Glomerular visceral epithelial cell (primary cell): ENCODE measurements at regions not wholly inside any gene's neighbourhood (a gene's known extent, or its start where the extent isn't known, plus 50 kb on each side); places are given as distances from the start of the nearest gene placed in this dataset.
"Not testable (repeated sequence)": the region's sequence is repeated elsewhere in the genome, so short reads cannot be mapped to it uniquely, and the experiment has no call there.

Experiments used
- DNase-seq: peaks from one replicate; pipeline ENCODE4 v3.0.0-alpha.2; 2016; ENCODE audit errors: extremely low spot score

DNA sequence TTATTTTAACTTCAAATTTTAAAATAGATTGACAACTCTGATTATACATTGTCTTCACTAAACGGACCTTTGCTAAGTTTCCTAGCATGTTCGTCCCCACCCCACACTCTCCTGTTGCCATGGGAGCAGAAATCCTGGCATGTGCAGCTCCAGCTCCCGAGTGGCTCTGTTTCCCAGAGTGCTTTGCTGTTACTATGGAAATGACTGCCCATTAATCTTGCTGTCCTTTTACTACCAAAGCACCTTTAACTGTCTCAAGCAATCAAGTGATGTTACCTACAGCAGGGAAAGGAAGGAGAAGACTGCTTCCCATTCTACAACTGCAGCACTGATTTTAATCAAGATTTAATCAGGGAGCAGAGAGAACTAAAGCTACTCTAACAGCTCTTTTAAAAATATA is 212.0 kb upstream of the KIF2A start:
- DNase-seq: peak; percentile 60

DNA sequence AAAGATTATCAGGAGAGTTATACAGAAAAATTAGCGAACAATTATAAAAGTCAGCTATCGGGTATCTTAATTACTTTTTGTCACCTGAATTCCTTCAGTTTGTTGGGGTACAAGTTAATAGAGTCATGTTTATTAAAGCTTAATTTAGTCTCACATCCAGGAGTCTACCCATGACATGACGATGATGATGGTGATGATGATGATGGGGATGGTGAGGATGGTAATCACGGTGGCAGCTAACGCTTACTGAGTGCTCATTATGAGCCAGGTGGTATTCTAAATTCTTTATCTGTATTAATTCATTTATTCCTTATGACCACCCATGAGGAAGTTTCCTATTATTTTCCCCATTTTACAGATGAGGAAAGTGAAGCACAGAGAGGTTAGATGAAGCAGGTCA is 208.6 kb upstream of the KIF2A start:
- no peak for DNase-seq

DNA sequence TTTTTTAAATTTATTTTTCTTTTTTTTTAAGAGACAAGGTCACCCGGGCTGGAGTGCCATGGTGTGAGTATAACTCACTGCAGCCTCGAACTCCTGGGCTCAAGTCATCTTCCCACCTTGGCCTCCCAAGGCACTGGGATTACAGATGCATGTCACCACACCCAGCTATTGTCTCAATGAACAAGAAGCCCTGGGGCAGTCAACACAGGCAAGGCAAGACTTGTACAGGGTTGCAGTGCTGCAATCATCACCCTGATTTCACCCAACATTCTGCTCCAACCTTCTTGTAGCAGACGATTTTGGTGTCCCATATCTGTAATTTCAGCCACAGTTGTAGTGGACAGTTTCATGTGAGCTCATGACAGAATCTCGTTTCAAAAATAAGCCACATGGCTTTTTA is 205.8 kb upstream of the KIF2A start:
- DNase-seq: no peak

DNA sequence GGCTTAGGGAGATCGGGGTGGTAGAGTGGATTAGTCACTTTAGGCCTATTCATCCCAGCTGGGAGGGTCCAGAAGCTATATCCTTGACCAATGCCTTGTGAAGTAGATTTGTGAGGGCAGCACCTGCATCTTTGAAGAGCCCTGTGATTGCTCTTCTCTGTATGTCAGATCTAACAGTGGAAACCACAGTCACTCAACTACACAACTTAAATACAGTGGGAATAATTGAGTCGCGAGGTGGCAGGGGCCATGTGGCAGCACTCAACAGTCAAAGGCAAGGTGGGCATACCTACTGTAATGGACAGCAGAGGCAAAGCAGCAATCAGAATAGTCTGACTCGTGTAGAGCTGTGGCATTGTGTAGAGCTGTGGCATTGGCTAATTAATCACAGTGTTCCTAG is 202.1 kb upstream of the KIF2A start:
- not testable (repeated sequence) for DNase-seq

DNA sequence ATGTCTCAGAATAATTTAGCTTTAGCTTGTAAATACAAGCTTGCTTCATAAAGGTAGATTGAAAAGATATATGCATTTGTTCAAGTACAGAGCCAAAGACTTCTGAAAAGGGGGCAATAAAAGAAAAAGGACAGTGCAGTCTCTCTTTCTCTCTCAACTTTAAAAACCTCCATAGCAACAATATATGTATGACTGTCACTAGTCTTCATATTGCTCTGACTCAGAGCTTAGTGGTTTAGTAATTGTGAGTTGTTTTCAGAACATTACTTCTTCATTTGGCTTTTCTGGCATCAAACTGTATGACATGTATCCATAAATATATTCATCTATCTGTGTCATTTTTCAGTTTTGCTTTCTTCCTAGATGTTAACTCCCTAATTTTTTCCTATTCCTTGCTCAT is 194.6 kb upstream of the KIF2A start:
- DNase-seq: no peak

DNA sequence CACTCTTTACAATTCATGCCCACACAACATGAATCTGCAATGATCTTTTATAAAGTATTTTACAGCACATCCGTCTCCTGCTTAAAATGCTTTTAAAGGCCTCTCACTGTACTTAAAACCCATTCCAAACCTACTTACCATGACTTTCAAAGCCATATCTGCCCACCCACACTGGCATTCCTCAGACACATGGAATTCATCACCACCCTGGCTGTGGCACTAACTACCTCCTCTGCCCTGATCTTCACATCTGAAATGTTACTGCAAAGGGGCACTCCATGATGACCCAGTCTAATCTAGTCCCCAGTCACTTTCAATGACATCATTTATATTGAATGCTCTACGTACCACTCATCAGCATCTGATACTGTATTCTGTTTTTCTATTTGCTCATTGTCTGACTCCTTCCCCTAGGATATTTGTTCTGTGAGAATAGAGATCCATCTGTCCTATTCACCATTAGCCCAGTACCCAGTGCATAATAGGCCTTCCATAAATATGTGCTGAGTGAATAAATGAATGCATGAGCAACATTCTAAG is 193.2 kb upstream of the KIF2A start:
- peak; percentile 7 for DNase-seq

DNA sequence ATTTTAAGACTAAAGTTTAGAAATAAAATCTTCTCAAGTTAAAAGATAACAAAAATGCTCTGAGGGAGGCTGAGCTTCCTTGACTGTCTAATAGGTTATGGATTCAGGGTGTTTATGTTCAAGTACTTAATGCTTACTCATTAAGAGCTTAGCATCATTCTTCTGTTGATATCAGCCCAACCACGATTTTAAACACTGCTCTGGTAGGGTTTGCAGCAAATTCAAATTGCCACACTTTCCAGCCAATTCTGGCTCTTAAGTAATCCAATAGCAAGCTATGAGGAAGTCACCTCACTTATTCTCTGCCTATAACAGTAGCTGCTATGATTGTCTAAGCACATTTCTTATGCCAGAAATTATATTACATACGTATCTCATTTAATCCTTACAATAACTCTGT is 191.0 kb upstream of the KIF2A start:
- DNase-seq: no peak

DNA sequence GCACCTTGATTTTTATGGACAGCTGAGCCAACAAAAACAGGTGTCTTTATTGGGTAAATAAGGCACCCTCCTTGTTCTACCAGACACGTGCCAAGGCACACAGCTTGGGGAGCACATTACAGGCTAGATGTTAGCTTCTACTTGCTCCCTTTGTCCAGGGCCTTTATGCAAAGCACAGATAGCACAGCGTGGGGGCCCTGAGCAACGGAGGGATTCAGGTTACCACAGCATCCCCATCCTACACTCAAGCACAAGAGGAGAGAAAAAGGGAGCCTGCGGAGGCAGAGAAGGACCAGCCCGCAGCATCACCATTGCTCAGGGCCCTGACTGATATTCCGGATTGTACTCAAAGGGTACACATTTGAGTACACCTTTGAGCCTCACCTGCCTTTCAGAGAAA is 181.7 kb upstream of the KIF2A start:
- DNase-seq: no peak

DNA sequence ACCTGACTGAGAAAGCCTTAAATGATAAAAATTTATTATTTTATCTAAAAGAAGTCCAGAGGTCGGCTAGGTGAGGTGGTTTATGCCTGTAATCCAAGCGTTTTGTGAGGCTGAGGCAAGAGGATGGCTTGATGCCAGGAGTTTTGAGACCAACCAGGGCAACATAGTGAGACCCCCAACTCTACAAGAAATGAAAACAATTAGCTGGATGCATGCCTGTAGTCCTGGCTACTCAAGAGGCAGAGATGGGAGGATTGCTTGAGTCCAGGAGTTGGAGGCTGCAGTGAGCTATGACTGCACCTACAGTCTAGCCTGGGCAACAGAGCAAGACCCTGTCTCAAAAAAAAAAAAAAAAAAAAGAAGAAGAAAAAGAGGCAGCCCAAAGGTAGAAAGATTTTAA is 179.9 kb upstream of the KIF2A start:
- no peak for DNase-seq

DNA sequence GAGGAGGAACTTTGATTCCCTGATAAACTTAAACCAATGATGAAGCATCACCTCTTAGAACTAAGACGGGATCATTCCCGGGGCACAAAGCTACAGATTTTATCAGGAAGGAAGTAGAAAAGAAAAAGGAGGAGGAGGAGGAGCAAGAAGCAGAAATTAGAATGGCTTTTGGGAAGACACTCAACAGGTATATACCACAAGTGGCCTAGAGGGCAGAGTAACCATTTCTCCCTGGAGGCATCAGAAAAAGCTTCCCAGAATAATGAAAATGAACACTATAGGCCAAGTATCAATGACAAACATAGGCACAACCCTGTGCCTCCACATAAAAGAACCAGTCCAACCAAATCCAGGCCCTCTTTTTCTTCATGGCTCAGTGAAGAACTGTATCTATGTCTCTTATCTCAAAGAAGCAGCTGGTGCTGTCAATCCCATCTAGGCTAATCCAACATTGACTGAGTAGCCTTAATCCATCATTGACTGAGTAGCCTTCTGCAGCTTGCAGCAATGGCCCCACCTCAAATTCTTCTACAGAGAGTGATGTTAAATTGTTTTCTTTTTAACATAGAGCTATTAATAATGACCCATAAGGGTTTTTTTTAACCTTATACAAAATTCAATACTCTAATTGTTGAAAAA is 178.8 kb upstream of the KIF2A start:
- no peak for DNase-seq

DNA sequence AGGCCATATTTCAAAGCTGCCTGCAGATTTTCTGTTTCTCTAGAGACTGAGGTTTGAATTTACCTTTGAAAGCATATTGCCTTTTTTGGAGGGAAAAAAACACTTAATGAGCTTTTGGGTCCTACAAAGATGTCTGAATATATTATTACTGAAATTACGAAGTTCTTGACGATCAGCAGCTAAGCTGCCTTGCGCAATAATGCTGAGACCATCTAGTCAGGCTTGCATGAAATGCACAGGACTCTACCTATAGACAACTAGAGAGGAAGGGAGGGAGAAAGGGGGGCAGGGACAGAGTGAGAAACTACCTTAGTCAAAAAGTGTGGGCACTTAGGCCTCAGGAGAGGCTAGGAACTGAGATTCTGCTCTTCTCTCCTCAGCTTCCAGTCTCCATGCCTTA is 175.9 kb upstream of the KIF2A start:
- DNase-seq: no peak

DNA sequence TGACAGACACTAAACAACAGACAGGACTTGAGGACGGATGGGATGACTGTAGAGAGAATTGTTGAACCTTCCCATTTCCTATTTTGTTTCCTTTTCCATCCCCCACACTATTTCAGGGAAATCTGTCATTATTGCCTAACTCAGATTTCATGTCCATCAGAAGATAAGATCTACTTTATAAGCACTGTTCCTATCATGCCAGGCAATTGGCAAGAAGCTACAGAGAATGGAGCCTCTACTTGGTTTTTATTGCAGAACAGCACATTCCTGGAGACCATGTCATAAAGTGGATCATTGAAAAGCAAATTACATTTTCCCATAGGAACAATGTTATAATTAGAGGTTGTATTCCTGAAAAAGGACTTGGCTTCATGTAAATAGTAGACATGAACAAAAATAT is 173.7 kb upstream of the KIF2A start:
- DNase-seq: no peak

DNA sequence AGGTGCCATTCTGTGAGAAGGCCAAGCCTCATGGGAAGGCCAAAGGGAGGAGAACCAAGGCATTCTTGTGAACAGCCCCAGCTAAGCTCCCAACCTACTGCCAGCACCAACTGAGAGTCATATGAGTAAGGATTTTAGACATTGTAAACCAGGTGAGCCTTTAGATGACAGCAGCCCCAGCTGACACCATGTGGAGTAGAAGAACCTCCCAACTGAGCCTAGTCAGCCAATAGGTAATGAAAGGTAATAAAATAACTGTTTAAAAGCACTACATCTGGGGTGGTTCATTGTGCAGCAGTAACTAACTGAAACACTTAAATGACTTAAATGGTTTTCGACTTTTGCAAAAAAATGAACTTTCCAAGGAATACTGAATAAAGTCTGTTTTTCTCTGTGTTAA is 172.6 kb upstream of the KIF2A start:
- DNase-seq: no peak

DNA sequence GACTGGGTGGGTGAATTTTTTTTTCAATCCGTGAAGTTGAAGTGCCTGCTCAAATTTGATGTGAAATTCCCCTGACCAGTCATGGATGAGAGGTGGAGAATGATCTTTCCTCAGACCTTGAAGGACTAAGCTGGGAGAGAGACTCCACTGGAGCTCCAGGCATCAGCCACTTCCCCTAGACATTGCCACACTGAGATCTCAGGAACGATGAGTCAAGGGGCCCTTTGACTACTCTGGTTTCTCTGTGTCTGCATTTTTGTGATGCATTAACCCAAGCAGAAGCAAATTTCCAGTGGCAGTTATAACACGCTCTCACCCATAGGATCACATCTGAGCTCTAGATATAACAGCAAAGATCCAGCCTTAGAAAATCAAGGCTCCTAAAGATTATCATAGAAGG is 171.2 kb upstream of the KIF2A start:
- peak; percentile 76 for DNase-seq

DNA sequence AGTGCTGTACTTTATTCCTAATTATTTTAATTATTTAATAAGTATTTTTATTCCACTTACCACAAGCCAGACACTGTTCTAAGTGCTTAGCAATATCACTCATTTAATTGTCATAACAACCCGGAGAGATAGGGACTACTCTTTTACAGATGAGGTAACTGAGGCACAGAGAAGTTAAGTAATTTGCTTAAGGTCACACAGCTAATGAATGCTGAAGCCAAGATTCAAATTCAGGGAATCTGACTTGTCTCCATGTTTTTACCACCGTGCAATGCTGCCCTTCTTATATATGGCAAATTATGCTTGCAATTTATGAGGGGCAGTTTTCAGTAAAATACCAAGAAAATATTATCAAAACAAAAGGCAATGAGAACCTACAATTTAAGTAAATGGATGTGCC is 168.4 kb upstream of the KIF2A start:
- no peak for DNase-seq

DNA sequence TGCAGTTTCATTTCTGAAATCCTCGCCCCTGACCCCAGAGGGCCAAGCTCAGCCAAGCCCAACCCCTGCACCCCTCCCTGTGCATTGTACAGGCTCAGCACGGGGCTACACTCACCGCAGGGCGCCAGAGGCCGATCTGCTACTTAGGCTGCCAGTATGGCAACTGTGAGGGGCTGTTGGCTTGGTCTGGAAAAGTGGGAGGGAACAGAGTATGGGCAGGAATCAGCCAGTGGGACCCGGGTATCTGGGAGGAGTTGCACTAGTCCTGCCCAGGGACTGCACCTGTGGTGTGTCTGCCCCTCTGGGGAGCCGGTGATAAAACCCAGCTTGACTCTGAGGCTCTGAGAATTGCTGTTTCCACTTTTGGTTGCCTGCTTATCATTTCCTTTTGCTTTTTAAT is 167.4 kb upstream of the KIF2A start:
- DNase-seq: no peak

DNA sequence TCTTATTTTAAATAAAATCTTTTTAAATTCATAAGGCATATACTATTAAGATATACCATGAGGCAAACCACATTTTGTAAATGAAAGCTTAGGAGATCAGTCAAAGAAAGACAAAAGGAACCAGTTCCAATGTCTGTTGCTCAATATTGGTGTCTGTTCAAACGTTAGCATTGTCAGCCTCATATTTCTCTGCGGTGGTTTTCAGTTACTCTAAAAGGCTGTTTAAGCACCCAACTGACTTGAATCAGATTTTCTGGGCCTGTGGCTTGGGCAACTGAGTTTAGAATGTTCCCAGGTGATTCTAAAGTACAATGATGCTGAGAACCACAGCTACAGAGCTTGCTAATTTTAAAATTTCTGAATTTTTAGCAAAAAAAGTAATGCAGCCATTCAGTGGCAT is 166.3 kb upstream of the KIF2A start:
- DNase-seq: no peak

DNA sequence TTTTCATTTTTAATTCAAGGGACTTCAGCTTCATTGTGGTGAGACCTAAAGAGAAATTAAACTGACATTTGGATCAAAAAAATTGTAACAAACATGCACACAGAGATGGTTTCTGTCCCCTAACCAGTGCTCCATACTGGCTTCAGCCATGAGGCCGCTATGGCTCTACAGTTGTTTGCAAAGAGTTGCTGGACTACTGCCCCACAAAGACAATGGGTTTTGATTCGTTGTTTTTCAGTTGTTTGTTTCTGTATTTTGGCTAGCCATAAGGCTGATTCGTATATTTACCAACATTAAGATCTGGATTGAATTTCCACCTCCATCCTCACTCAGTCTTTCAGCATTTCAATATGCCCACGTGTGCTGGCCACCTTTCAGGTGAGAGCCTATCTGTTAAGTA is 163.7 kb upstream of the KIF2A start:
- no peak for DNase-seq

DNA sequence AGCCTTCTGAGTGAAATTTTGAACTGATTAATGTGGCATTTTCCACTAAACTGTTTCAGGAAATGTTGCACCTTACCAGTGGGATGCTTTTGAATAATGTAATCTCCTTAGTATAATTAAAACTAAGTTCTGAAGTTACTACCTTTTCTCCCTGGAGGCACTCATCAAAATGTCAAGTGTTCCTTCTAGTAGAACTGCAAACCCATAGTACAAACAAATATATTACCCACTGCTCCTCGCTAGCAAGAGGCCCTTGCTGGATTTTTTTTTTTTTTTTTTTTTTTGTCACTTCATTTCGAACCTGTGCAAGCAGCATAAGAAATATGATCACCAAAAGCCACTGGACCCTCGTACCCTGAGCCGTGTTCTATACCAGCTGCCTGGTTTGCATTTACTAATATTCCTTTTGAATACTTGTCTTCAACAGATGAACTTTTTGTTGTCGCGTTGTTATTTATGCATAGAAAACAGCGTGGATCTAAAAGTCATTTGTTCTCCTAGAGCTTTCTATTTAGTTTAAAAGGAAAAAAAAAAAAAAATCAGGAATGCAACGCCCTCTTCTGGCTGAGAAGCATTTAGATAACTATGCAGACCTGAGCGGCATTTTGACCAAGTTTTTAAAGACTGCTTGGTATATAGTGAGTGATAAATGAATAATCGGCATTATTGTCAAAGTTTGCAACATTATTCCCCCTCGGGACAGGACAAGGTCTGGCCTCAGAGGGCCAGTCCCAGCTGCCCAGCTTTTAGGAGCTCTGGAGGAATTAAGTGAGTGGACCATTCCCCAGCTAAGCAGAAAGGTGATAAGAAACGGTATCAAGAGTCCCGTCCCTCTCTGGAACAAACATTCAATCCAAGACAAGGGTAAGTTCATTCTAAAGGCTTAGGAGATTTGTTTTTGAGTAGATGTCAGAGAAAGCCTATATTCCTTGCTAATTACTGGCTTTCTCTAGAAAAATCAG is 162.5 kb upstream of the KIF2A start:
- DNase-seq: peak; percentile 58

DNA sequence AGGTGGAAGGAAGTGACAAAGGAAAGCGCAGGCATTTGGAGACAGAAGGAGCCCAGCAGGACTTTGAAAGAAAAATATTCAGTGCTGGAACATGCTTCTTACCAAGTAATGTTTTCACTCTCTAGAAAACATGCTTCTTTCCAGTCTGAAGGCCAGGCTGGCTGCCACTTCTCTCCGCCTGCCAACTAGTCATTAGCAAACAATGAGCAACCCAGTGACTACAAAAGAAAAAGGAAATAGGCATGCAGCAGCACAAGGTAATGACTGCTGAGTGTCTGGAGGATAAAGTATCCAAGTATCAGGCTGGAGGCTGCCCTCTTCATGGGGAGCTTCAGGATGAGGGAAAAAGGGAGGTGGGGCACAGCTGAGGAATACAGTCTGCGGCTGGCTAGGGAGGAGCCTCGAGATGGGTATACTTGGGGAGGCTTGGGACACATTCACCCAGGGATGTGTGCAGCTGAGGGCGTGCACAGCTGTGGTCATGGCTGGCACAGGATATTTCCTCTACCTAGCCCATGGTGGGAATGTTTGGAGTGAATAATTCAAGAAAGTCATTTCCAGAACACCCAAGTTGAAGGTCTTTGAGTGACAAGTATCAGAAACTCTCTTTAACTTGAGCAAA is 161.5 kb upstream of the KIF2A start:
- DNase-seq: no peak

DNA sequence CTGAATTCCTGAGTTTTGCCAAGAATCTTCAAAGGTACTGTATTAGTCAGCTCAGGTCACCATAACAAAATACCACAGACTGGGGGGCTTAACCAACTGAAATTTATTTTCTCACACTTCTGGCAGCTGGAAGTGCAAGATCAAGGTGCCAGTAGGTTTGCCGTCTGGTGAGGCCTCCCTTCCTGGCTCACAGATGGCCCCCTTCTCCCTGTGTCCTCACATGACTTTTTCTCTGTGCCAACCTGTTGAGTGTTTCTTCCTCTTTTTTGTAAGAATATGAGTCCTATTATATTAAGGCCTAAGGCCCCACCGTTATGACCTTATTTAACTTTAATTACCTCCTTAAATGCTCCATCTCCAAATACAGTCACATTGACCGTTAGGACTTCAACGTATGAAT is 156.1 kb upstream of the KIF2A start:
- DNase-seq: peak; percentile 11

DNA sequence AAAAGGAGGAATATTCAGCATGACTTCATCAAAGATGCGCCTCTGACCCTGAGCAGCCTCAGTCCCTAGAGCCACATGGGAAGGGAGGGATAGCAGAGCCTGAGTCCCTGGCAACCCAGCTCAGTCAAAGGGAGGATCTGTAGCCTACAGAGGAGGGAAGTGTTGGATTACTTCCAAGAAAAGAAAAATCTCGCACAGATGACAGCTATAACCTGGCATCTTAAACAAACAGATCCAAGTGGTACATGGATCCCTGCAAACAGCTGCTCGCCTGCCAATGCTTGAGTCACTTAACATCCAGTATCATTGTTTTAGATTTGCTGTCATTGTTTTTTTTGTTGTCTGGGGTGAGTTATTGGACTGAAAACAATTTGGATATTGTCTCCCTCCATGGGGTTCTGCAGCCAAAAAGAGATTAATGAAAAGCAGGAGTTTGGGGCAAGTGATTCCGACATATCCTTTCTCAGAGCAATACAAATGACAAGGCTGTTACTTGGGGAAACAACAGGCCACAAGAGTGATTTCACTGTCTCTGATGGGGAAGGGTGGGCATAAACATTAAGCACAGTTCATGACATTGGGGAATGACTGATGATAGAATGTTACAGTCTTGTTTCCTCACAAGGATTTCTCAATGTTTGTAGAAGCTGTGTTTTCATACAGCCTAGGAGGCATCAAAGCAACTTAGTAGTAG is 153.5 kb upstream of the KIF2A start:
- DNase-seq: peak; percentile 20
